ENCODE measurements at regions not wholly inside any gene's neighbourhood (a gene's known extent, or its start where the extent isn't known, plus 50 kb on each side); places are given as distances from the start of the nearest gene placed in this dataset.

DNA sequence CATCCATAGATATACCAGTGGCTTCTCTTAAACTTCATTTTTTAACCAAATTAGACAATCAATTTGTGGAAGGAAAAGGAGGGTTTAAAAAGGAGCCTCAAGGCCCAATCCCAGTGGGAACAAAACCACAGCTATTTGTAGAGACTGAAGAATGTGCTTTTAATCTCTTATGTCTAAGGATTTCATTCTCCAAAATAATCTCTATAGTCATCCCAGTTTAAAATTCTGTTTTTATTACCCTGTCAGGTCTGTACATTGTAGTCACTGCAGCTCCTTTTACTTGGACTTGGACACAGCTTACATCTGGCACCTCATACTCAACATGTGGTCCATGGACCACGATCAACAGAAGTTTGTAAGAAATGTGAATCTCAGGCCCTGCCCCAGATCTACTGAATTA, 152.1 kb upstream of the STMND1 start:
- TF ChIP-seq, protein P1, sequence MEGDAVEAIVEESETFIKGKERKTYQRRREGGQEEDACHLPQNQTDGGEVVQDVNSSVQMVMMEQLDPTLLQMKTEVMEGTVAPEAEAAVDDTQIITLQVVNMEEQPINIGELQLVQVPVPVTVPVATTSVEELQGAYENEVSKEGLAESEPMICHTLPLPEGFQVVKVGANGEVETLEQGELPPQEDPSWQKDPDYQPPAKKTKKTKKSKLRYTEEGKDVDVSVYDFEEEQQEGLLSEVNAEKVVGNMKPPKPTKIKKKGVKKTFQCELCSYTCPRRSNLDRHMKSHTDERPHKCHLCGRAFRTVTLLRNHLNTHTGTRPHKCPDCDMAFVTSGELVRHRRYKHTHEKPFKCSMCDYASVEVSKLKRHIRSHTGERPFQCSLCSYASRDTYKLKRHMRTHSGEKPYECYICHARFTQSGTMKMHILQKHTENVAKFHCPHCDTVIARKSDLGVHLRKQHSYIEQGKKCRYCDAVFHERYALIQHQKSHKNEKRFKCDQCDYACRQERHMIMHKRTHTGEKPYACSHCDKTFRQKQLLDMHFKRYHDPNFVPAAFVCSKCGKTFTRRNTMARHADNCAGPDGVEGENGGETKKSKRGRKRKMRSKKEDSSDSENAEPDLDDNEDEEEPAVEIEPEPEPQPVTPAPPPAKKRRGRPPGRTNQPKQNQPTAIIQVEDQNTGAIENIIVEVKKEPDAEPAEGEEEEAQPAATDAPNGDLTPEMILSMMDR (conservative IDR thresholded peaks at IDR 0.05): no peak
- TF ChIP-seq ZFX (IDR thresholded peaks at IDR 0.05): no peak
